ENCODE measurements at regions not wholly inside any gene's neighbourhood (a gene's known extent, or its start where the extent isn't known, plus 50 kb on each side); places are given as distances from the start of the nearest gene placed in this dataset.

GRCh38 chr2:107111623-107112022 lies 225.7 kb upstream of the ST6GAL2 start:
- TF ChIP-seq, protein P1, sequence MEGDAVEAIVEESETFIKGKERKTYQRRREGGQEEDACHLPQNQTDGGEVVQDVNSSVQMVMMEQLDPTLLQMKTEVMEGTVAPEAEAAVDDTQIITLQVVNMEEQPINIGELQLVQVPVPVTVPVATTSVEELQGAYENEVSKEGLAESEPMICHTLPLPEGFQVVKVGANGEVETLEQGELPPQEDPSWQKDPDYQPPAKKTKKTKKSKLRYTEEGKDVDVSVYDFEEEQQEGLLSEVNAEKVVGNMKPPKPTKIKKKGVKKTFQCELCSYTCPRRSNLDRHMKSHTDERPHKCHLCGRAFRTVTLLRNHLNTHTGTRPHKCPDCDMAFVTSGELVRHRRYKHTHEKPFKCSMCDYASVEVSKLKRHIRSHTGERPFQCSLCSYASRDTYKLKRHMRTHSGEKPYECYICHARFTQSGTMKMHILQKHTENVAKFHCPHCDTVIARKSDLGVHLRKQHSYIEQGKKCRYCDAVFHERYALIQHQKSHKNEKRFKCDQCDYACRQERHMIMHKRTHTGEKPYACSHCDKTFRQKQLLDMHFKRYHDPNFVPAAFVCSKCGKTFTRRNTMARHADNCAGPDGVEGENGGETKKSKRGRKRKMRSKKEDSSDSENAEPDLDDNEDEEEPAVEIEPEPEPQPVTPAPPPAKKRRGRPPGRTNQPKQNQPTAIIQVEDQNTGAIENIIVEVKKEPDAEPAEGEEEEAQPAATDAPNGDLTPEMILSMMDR (IDR thresholded peaks at IDR 0.05; ENCODE audit: borderline replicate concordance, extremely low read depth, low read length, poor library complexity, severe bottlenecking): no peak
- no peak for TF ChIP-seq EZH2 (IDR thresholded peaks at IDR 0.05; ENCODE audit: borderline replicate concordance, low read depth, low read length, severe bottlenecking)
